Upper lobe of left lung (tissue), 6 donors: ENCODE measurements at regions not wholly inside any gene's neighbourhood (a gene's known extent, or its start where the extent isn't known, plus 50 kb on each side); places are given as distances from the start of the nearest gene placed in this dataset.

Source experiments
- ATAC-seq, 2 donors: fragments of 200-7000 bp; cut with Tn5 transposase; one replicate each; pipeline ENCODE4 v1.9.1; 2022; ENCODE audit warnings: mild to moderate bottlenecking in 2 of 2, moderate library complexity in 2 of 2; ENCODE audit not compliant: low FRiP score in 2 of 2
- DNase-seq, 2 donors: peaks; one replicate each; pipeline ENCODE4 v3.0.0-alpha.2; 2019 to 2020
- H3K27ac ChIP-seq, 4 donors: fragments of 200-600 bp; sonication (generic); one replicate each; pipeline ENCODE4 v1.5.1; 2016 to 2019
- H3K27me3 ChIP-seq, 4 donors: fragments of 200-600 bp; sonication (generic); one replicate each; pipeline ENCODE4 v1.5.1; 2017 to 2019
- H3K36me3 ChIP-seq, 4 donors: fragments of 200-600 bp; sonication (generic); one replicate each; pipeline ENCODE4 v1.5.1; 2016 to 2019
- H3K4me1 ChIP-seq, 4 donors: fragments of 200-600 bp; sonication (generic); one replicate each; pipeline ENCODE4 v1.5.1; 2018 to 2019
- H3K4me3 ChIP-seq, 4 donors: fragments of 200-600 bp; sonication (generic); one replicate each; pipeline ENCODE4 v1.5.1; 2017 to 2019; ENCODE audit warnings: mild to moderate bottlenecking in 2 of 4, moderate library complexity in 1 of 4
- H3K9me3 ChIP-seq, 4 donors: fragments of 200-600 bp; sonication (generic); one replicate each; pipeline ENCODE4 v1.5.1; 2018 to 2019
- CTCF ChIP-seq, 6 experiments: fragments of 450-650 bp in 4 of 6; fragments of 200-600 bp in 2 of 6; sonication (generic) in 2 of 6; IDR thresholded peaks; one replicate each; pipeline ENCODE4 v1.5.1; 2016 to 2019; ENCODE audit warnings: antibody characterized with exemption in 6 of 6
- EP300 ChIP-seq, 4 donors: sonication (generic); formaldehyde crosslinking; IDR thresholded peaks; one replicate each; pipeline ENCODE4 v1.5.1; 2017; ENCODE audit warnings: antibody characterized with exemption in 4 of 4, control low read depth in 2 of 4
- POLR2A ChIP-seq, 4 donors: fragments of 450-650 bp; IDR thresholded peaks; one replicate each; pipeline ENCODE4 v1.5.1; 2016 to 2017; ENCODE audit warnings: antibody characterized with exemption in 4 of 4, mild to moderate bottlenecking in 2 of 4
- POLR2AphosphoS5 ChIP-seq, 2 donors: sonication (generic); formaldehyde crosslinking; IDR thresholded peaks; one replicate each; pipeline ENCODE4 v1.5.1; 2017; ENCODE audit warnings: antibody characterized with exemption in 2 of 2
- WGBS, 2 donors: methylation state at CpG; one replicate each; pipeline ENCODE4 v1.1.5; 2017 to 2018; 5-methylcytosine and 5-hydroxymethylcytosine counted together
- donor health status: DM: no; HTN: no; CAD: no; lungs with moderate emphysema.
- donor health status: DM: no; HTN: yes; CAD: no; lungs with severe emphysema.

GRCh38 chr7:52811537-52811936 lies 223.9 kb upstream of the POM121L12 start:
- DNase-seq (no peak), ATAC-seq (no peak)
- Histone ChIP-seq H3K4me3 (no peak overlapping the region), H3K4me1 (no peaks in the 10 kb centered on the region), H3K9me3 (peaks cover 0 to 9% (median 0%) of the 10 kb centered on the region in 4 donors), H3K36me3 (no peaks in the 10 kb centered on the region), H3K27me3 (no peaks in the 10 kb centered on the region), H3K27ac (no peak overlapping the region)
- 78 to 86% methylated on average over 1 of the region's 1 CpG for WGBS, 2 donors
- TF ChIP-seq EP300 (IDR thresholded peaks at IDR 0.05) (no peak), CTCF (IDR thresholded peaks at IDR 0.05) (no peak), POLR2AphosphoS5 (IDR thresholded peaks at IDR 0.05) (no peak), POLR2A (IDR thresholded peaks at IDR 0.05) (no peak)

GRCh38 chr7:52799817-52800216 lies 235.6 kb upstream of the POM121L12 start:
- Histone ChIP-seq H3K27ac (no peak overlapping the region), H3K27me3 (no peaks in the 10 kb centered on the region), H3K4me3 (no peak overlapping the region), H3K36me3 (no peaks in the 10 kb centered on the region), H3K4me1 (no peaks in the 10 kb centered on the region), H3K9me3 (peaks cover 0 to 3% (median 0%) of the 10 kb centered on the region in 4 donors)
- ATAC-seq (no peak), DNase-seq (no peak)
- WGBS, 2 donors: 81 to 89% methylated on average over 9 of the region's 9 CpGs
- no peak for TF ChIP-seq EP300 (IDR thresholded peaks at IDR 0.05)
- no peak for TF ChIP-seq POLR2AphosphoS5 (IDR thresholded peaks at IDR 0.05)
- no peak for TF ChIP-seq POLR2A (IDR thresholded peaks at IDR 0.05)
- TF ChIP-seq CTCF (IDR thresholded peaks at IDR 0.05): no peak

- TF ChIP-seq EP300 (IDR thresholded peaks at IDR 0.05): no peak
- TF ChIP-seq POLR2AphosphoS5 (IDR thresholded peaks at IDR 0.05): no peak
- no peak for TF ChIP-seq CTCF (IDR thresholded peaks at IDR 0.05)
- no peak for TF ChIP-seq POLR2A (IDR thresholded peaks at IDR 0.05)
- 56 to 70% methylated on average over 4 of the region's 4 CpGs for WGBS, 2 donors
- Histone ChIP-seq H3K4me3 (no peak overlapping the region), H3K27ac (no peak overlapping the region), H3K4me1 (no peaks in the 10 kb centered on the region), H3K27me3 (no peaks in the 10 kb centered on the region), H3K9me3 (peaks cover 0 to 3% (median 0%) of the 10 kb centered on the region in 4 donors), H3K36me3 (no peaks in the 10 kb centered on the region)
- no peak for DNase-seq
- no peak for ATAC-seq
Observed at GRCh38 chr7:52797801-52798200, 237.6 kb upstream of the POM121L12 start.

GRCh38 chr7:52794621-52795020 lies 240.8 kb upstream of the POM121L12 start:
- DNase-seq (no peak), ATAC-seq (no peak)
- no peak for TF ChIP-seq CTCF (IDR thresholded peaks at IDR 0.05)
- TF ChIP-seq POLR2A (IDR thresholded peaks at IDR 0.05): no peak
- TF ChIP-seq EP300 (IDR thresholded peaks at IDR 0.05): no peak
- TF ChIP-seq POLR2AphosphoS5 (IDR thresholded peaks at IDR 0.05): no peak
- Histone ChIP-seq H3K27me3 (no peaks in the 10 kb centered on the region), H3K9me3 (peaks cover 0 to 3% (median 0%) of the 10 kb centered on the region in 4 donors), H3K4me3 (no peak overlapping the region), H3K36me3 (no peaks in the 10 kb centered on the region), H3K4me1 (no peaks in the 10 kb centered on the region), H3K27ac (no peak overlapping the region)
- 88 to 89% methylated on average over 1 of the region's 1 CpG for WGBS, 2 donors

- no peaks in the 10 kb centered on the region for H3K27me3 ChIP-seq
- ATAC-seq (no peak), DNase-seq (no peak)
- no peak overlapping the region for H3K4me3 ChIP-seq
- H3K27ac ChIP-seq: no peak overlapping the region
- no peaks in the 10 kb centered on the region for H3K4me1 ChIP-seq
- H3K36me3 ChIP-seq: no peaks in the 10 kb centered on the region
- H3K9me3 ChIP-seq: peaks cover 0 to 3% (median 0%) of the 10 kb centered on the region in 4 donors
- 72 to 77% methylated on average over 4 of the region's 4 CpGs for WGBS, 2 donors
- no peak for TF ChIP-seq POLR2A (IDR thresholded peaks at IDR 0.05)
- TF ChIP-seq EP300 (IDR thresholded peaks at IDR 0.05): no peak
- TF ChIP-seq CTCF (IDR thresholded peaks at IDR 0.05): no peak
- TF ChIP-seq POLR2AphosphoS5 (IDR thresholded peaks at IDR 0.05): no peak
Observed at GRCh38 chr7:52791176-52791700, 244.2 kb upstream of the POM121L12 start.
